ENCODE measurements at regions not wholly inside any gene's neighbourhood (a gene's known extent, or its start where the extent isn't known, plus 50 kb on each side); places are given as distances from the start of the nearest gene placed in this dataset.

DNA sequence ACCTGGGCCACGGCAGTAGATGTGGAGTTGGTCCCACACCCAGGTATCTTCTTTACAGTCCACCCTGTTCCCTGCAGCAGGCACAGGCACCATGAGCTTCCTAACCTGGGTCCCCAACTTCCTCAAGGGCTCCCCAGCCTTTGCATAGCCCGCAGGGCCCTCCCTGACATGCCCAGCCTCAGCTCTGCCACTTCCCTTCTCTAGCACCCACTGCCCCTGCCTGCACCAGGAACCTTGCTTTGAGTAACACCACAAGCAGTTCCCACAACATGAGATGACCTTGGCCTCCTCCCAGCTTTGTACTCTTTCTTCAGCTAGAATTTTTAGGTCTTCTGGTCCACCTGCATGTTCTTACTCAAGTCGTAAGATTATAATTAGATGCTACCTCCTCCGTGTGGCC lies 92.2 kb upstream of the ZPBP start:
- Histone ChIP-seq H3K4me2 (no peak overlapping the region), H3K4me3 (IDR thresholded peaks at IDR 0.05; ENCODE audit: insufficient read depth, low read depth, low read length) (no peak overlapping the region), H4K20me1 (ENCODE audit: insufficient read depth) (no peaks in the 10 kb centered on the region), H3K27me3 (ENCODE audit: insufficient read depth, low read depth) (no peaks in the 10 kb centered on the region), H2AFZ (ENCODE audit: low read depth) (no peak overlapping the region), H3K36me3 (ENCODE audit: insufficient read depth) (no peaks in the 10 kb centered on the region), H3K27ac (no peak overlapping the region), H3K4me1 (ENCODE audit: low read depth, poor library complexity, severe bottlenecking) (no peaks in the 10 kb centered on the region), H3K79me2 (ENCODE audit: insufficient read depth, low read depth) (no peaks in the 10 kb centered on the region), H3K9ac (no peak overlapping the region)
- TF ChIP-seq, protein P1, sequence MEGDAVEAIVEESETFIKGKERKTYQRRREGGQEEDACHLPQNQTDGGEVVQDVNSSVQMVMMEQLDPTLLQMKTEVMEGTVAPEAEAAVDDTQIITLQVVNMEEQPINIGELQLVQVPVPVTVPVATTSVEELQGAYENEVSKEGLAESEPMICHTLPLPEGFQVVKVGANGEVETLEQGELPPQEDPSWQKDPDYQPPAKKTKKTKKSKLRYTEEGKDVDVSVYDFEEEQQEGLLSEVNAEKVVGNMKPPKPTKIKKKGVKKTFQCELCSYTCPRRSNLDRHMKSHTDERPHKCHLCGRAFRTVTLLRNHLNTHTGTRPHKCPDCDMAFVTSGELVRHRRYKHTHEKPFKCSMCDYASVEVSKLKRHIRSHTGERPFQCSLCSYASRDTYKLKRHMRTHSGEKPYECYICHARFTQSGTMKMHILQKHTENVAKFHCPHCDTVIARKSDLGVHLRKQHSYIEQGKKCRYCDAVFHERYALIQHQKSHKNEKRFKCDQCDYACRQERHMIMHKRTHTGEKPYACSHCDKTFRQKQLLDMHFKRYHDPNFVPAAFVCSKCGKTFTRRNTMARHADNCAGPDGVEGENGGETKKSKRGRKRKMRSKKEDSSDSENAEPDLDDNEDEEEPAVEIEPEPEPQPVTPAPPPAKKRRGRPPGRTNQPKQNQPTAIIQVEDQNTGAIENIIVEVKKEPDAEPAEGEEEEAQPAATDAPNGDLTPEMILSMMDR (conservative IDR thresholded peaks at IDR 0.05; ENCODE audit: low read depth, low read length), result no peak

DNA sequence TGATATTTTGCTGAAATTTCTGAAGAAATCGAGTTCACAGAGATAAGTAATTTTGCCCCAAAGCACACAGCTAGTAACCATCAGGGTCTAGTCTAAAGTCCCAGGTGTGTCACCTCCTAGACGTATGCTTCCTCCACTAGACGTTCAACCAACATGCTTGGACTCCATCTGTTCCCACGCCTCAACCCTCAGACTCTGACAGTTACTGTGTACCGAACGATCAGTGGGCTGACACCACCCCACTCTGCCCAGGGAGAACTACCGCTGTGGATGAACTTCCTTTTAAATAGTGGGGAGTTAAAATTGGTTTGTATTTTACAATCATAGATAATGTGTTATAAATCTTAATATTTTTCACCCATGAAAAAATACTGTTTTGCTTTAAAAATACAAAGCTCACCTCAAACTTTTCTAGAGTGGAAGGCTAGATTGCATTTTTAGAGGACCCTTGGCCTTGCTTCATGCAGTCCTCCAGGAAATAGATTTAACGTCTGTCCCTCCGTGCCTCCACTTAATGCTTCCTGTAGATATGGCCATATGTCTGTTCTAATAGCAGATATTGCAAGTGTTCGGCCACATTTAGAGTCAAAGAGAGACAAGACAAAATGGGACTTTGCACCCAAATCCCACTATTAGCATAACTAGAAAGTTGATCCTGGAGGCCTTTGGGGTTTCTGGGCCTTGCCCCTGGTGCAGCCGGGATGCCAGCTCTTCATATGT lies 91.4 kb upstream of the ZPBP start:
- H3K27ac ChIP-seq, result no peak overlapping the region
- no peaks in the 10 kb centered on the region for H3K4me1 ChIP-seq (ENCODE audit: low read depth, poor library complexity, severe bottlenecking)
- no peaks in the 10 kb centered on the region for H3K27me3 ChIP-seq (ENCODE audit: insufficient read depth, low read depth)
- H3K36me3 ChIP-seq (ENCODE audit: insufficient read depth), result no peaks in the 10 kb centered on the region
- TF ChIP-seq, protein P1 (conservative IDR thresholded peaks at IDR 0.05; ENCODE audit: low read depth, low read length), result no peak
- no peak overlapping the region for H2AFZ ChIP-seq (ENCODE audit: low read depth)
- no peak overlapping the region for H3K4me3 ChIP-seq (IDR thresholded peaks at IDR 0.05; ENCODE audit: insufficient read depth, low read depth, low read length)
- no peak overlapping the region for H3K9ac ChIP-seq
- no peaks in the 10 kb centered on the region for H3K79me2 ChIP-seq (ENCODE audit: insufficient read depth, low read depth)
- no peaks in the 10 kb centered on the region for H4K20me1 ChIP-seq (ENCODE audit: insufficient read depth)
- no peak overlapping the region for H3K4me2 ChIP-seq

- TF ChIP-seq, protein P1 (conservative IDR thresholded peaks at IDR 0.05; ENCODE audit: low read depth, low read length), result no peak
- no peak overlapping the region for H3K4me2 ChIP-seq
- no peaks in the 10 kb centered on the region for H3K4me1 ChIP-seq (ENCODE audit: low read depth, poor library complexity, severe bottlenecking)
Observed at GRCh38 chr7:50182759-50183158, 89.7 kb upstream of the ZPBP start.

DNA sequence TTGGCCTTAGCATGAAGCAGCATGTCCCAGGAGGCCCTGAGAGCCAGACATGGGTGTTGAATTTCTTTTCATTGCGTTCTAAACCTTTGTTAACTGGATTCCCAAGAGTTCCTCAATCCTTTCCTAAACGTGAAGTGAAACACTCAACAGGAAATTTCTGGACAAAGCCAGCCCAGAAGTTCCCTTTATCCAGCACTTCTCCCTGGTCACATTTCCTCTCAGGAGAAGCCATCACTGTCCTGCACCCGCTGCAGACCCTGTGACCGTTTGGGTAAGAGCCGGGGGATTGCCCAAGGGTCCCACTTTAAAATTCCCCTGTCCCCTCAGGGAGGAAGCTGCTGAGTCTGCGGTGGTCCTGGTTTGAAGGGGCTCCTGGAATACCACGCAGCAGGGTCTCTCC lies 88.0 kb upstream of the ZPBP start:
- no peak overlapping the region for H3K4me2 ChIP-seq
- H3K79me2 ChIP-seq (ENCODE audit: insufficient read depth, low read depth), result no peaks in the 10 kb centered on the region
- no peak overlapping the region for H3K4me3 ChIP-seq (IDR thresholded peaks at IDR 0.05; ENCODE audit: insufficient read depth, low read depth, low read length)
- TF ChIP-seq, protein P1 (conservative IDR thresholded peaks at IDR 0.05; ENCODE audit: low read depth, low read length), result no peak
- H3K4me1 ChIP-seq (ENCODE audit: low read depth, poor library complexity, severe bottlenecking), result no peaks in the 10 kb centered on the region
- no peak overlapping the region for H3K27ac ChIP-seq
- H3K27me3 ChIP-seq (ENCODE audit: insufficient read depth, low read depth), result no peaks in the 10 kb centered on the region
- no peak overlapping the region for H2AFZ ChIP-seq (ENCODE audit: low read depth)
- no peaks in the 10 kb centered on the region for H4K20me1 ChIP-seq (ENCODE audit: insufficient read depth)
- H3K9ac ChIP-seq, result no peak overlapping the region
- no peaks in the 10 kb centered on the region for H3K36me3 ChIP-seq (ENCODE audit: insufficient read depth)

More at GRCh38 chr7:50182759-50183158, 89.7 kb upstream of the ZPBP start:
- Histone ChIP-seq H2AFZ (ENCODE audit: low read depth) (no peak overlapping the region), H3K36me3 (ENCODE audit: insufficient read depth) (no peaks in the 10 kb centered on the region), H4K20me1 (ENCODE audit: insufficient read depth) (no peaks in the 10 kb centered on the region), H3K27ac (no peak overlapping the region), H3K79me2 (ENCODE audit: insufficient read depth, low read depth) (no peaks in the 10 kb centered on the region), H3K9ac (no peak overlapping the region), H3K27me3 (ENCODE audit: insufficient read depth, low read depth) (no peaks in the 10 kb centered on the region), H3K4me3 (IDR thresholded peaks at IDR 0.05; ENCODE audit: insufficient read depth, low read depth, low read length) (no peak overlapping the region)
